Activated T-helper 1 cell treated with anti-CD3 and anti-CD28 coated beads, Interleukin-2, amount 50 U/mL, for 16 hours (primary cell): ENCODE measurements at regions not wholly inside any gene's neighbourhood (a gene's known extent, or its start where the extent isn't known, plus 50 kb on each side); places are given as distances from the start of the nearest gene placed in this dataset.
"Not testable (repeated sequence)": the region's sequence is repeated elsewhere in the genome, so short reads cannot be mapped to it uniquely, and the experiment has no call there.

Source experiments
- DNase-seq, 2 donors: peaks; one replicate each; pipeline ENCODE4 v3.0.0-alpha.2; 2020; ENCODE audit warnings: low read depth in 1 of 2, low spot score in 1 of 2

GRCh38 chr21:14058566-14058965 is 152.2 kb downstream of the LIPI start:
- DNase-seq, result no peak

DNA sequence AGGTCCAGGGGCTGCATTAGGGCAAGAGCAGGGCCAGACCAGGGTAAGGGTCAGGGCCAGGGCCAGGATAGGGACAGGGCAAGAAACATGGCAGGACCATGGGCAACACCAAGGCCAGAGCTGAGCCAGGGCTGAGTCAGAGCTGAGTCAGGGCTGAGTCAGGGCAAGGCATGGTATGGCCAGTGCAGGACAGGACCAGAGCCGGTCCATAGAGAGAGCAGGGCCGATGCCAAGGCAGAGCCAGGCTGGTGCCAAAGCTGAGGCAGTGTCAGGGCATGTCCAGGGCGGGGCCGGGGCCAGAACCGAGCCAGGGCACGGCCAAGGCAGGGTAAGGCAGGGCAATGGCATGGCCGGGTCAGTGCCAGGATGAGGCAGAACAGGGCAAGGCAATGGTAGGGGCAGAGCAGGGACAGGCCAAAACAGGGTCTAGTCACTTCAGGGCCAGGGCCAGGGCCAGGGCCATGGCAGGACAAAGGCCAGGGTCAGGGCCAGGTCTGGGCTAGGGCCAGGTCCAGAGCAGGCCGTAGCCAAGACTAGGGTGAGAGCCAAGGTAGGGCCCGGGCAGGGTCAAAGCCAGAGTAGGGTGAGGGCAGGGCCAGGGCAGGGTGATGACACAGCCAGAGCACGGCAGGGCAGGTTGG is 152.8 kb downstream of the LIPI start:
- not testable (repeated sequence) for DNase-seq

DNA sequence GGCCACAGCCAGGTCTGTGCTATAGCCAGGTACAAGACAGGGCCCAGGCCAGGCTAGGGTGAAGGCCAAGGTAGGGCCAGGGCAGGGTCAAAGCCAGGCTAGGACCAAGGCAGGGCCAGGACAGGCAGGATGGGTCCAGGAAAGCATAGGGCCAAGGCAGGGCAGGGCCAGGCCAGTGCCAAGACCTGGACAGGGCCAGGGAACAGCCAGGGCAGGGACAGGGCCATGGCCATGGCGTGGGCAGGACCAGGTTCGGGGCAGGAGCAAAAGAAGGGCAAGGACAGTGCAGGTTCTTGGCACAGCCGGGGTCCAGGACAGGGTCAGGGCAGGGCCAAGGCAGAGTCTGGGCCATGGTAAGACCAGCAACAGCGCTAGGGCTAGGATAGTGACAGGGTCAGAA is 153.4 kb downstream of the LIPI start:
- no peak for DNase-seq

DNA sequence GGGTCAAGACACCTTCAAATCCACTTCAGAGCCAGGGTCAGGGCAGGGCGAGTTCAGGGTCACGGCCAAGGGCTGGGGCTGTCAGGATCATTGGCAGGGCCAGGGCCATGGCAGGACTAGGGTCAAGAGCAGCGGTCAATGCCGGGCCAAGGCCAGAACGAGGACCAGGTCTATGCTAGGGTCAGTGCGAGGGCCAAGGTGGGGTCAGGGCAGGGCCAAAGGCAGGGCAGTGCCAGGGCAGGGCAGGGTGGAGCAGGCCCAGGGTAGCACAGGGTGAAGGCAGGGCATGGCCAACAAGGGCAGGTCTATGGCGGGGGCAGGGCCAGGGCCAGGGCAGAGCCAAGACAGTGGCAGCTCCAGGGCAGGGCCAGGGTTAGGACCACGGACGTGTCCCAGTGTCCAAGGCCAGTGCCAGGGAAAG is 154.0 kb downstream of the LIPI start:
- DNase-seq, result no peak

DNA sequence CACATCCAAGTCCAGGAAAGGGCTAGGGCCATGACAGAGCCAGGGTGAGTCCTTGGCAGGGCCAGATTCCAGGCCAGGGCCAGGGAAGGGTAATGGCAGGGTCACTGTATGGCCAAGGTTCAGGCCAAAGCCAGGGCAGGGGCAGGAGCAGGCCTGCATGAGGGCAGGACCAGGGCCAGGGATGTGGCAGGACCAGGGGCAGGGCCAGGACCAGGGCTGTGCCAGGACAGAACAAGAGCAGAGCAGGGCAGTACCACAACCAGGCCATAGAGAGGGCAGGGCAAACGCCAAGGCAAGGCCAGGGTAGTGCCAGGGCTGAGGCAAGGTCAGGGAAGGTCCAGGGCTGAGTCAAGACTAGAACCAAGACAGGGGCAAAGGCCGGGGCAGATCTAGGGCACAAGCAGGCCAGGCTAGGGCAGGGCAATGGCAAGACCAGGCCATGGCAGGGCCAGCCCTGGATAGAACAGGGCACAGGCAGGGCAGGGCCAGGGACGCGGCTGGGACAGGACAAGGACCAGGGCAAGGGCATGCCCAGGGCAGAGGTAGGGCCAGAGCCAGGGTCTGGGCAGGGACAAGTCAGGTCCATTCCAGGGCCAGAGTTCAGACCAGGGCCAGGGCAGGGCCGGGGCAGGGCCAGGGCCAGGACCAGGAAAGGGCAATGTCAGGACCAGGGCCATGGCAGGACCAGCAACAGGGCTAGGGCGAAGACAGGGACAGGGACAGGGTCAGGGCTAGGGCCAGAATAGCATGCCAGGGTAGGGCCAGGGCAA is 154.8 kb downstream of the LIPI start:
- DNase-seq, result not testable (repeated sequence)

- DNase-seq, result no peak
These were observed 156.1 kb downstream of the LIPI start for GRCh38 chr21:14054682-14055081.

DNA sequence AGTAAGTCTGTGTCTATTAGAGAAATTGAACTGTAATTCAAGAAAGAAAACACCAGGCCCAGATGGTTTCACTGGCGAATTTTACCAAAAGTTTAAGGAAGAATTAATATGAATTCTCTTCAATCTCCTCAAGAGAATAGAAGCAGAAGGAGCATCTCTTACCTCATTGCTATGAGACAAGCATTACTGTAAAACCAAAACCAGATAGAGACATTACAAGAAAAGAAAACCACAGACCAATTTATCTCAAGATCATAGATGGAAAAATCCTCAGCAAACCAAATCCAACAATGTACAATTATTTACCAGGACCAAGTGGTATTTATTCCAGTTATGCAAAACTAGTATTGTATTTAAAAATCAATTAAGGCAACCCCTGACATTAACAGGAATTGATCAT is 160.6 kb downstream of the LIPI start:
- no peak for DNase-seq

GRCh38 chr21:14046401-14046800 is 164.4 kb downstream of the LIPI start:
- DNase-seq, result no peak

DNA sequence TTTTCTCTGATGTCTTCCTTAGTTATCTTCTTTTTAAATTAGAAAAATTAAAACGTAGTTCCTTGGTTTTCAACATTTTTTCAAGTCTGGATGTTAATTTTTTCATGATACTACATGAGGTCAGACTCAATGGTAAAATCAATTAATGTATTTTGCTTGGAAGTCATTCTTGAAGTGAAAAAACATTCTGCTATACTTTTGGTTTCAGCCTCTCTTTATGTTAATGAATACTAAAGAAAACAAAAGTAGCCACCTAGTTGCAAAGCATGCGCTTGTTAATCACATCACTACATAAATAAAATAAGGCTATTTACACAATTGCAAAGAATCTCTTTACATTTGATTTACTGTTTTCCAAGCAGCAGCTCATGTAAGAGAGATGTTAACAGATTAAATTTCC is 170.4 kb downstream of the LIPI start:
- DNase-seq, result no peak

DNA sequence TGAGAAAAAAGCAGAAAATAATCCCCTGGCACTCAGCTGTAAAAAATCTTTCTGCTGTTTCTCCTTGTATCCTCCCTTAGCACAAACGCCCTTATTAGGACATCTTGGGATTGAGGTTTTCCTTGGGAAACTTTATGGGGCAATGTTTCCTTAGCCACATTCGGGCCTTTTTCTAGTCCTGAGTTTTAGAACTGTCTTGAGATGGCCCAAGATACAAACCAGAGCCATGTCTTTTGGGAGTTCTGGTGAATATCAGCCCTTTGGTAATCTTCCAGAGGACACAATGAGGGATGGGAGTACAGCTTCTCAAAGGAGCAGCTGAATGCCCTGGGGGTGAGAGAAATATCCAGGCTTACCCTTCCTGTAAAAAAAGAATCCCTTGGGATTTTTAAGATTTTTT is 182.1 kb downstream of the LIPI start:
- DNase-seq, result not testable (repeated sequence)

- peak; percentile 58 to 71 for DNase-seq
These were observed 183.4 kb downstream of the LIPI start for GRCh38 chr21:14027235-14027869.

DNA sequence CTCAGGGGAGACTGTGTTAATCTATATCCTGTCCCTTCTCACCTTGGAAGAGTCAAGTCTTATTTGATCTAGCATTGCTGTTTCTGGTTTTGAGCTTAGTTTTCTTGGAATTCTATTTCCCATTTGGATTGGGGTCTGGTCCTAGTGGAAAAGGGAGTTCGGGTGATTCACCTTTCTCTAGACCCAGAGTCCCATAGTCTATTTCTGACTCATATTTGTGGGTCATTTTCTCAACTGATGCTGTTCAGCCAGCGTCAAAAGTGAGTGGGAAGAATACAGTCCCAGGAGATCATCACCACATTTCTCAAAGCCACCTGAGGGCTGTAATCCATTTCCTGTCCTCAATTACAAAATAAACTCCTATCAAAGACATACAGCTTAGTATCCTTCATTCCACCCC is 190.6 kb downstream of the LIPI start:
- not testable (repeated sequence) for DNase-seq

DNA sequence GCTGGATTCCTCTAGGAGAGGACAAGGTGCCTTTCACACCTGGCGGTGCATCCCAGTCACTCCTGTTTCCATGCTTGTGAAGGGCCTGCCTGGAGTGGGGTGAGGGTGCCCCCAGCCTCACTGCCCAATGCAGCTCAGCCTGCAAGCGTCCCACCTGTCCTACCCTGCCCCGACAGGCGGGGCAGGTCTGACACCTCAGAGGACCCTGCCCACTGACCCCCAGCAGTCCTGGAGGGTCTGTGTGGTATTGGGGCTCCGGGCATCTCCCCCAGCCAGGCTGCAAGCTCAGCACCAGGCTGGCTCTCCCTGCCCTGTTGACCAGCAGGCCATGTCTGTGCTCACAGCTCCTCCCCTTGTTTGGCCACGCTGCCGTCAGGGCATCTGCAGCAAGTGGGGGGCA is 194.9 kb downstream of the LIPI start:
- not testable (repeated sequence) for DNase-seq

DNA sequence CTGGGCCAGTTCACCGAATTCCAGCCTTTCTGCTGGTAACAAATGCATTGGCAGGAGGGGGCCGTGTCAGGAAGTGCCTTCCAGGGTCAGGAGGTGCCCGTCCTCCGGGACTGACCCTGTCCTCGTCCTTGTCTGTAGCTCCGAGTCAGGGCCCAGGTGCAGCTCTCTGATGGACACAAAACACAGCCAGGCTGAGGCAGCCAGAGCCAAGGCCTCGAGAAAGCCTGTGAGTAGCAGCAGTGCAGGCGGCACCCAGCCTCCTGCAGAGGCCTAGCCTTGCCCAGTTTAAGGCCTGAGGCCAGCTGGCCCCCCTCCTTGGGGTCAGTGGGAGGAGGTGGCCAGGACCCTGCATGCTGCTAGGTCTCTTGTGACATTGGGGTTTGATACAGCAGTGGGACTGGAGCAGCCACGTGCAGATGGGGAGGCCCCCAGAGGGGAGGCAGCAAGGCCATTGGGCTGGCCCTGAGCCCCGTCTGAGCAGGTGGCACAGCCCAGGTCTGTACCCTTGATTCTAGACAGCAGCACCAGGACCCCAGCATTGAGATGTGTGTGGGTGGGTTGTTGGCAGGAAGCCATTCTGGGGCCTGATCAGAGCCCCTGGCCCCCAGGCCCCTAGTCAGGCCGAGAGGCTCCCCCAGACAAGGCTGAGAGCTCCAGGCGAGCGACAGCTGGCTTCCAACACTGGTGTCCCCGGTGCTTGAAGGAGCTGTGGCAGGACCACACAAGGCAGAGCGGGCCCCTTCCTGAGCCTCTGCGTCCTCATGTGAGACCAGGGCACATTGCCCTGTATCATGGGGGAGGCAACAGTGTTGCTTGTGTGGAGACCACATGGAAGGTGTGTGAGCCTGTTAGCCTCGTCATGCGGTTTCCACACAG is 196.9 kb downstream of the LIPI start:
- DNase-seq, result not testable (repeated sequence)

- DNase-seq, result no peak
These were observed 197.6 kb downstream of the LIPI start for GRCh38 chr21:14013056-14013603.

DNA sequence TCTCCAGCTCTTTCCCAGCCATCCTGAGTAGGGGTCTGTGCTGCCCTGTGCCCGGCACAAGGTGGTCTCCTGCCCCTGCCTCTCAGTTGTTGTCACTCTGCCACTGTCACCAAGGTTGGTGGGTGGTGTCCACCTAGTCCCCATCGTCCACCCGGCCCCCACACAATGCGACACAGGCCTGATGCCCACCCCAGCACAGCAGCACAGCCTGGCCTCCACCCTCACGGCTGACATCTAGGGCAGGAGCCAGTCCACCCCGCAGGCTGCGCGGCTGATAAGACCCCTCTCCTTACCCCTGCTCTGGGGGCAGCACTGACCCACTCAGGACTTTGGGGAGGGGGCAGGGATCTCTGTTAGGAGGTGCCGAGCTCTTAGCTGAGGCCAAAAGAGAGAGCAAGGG is 198.3 kb downstream of the LIPI start:
- no peak for DNase-seq

- DNase-seq, result not testable (repeated sequence)
These were observed 199.0 kb downstream of the LIPI start for GRCh38 chr21:14011751-14012150.

DNA sequence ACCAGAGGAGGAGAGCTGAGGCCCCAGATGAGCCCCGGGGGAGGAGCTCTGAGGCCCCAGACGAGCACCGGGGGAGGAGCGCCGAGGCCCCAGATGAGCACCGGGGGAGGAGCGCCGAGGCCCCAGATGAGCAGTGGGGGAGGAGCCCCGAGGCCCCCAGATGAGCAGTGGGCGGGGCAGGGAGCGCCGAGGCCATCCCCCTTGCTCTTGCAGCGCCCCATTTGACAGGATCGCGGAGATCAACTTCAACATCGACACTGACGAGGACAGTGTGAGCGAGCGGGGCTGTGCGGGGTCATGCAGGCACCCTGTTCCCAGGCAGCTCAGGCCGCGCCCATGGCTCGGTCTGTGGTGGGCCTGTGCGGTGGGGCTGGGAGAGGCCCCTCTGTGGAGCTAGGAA is 199.6 kb downstream of the LIPI start:
- DNase-seq, result not testable (repeated sequence)

DNA sequence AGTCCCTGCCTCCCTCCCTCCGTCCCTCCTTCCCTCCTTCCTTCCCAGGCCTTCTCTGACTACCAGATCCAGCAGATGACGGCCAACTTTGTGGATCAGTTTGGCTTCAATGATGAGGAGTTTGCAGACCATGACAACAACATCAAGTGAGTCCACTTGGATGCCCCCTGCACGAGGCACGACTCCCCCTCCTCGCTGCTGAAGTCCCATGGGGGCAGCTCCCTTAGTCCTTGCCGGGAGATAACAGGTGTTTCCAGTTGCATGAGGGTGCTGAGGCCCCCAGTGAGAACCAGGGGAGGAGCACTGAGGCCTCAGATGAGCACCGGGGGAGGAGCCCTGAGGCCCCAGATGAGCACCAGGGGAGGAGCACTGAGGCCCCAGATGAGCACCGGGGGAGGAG is 200.0 kb downstream of the LIPI start:
- DNase-seq, result no peak

DNA sequence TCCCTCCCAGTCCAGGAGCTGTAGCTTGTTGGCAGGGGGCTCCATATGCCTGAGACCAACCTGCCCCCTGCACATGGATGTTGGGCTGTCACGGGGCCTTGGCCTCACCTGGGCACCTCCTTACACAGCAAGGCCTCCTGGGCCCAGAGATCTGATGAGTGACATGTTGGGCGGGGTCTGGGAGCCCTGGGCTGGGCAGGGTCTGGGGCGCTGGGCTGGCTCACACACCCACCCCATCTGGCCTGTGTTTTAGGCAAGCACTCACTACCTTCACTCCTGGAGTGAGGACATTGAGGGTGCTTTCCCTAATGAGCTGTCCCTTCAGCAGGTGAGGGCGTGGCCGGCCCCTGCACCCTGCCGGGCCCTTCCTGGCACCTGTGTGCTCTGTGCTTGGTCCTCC is 200.8 kb downstream of the LIPI start:
- DNase-seq, result not testable (repeated sequence)
